Esophagus squamous epithelium (tissue), 5 donors: ENCODE measurements at regions not wholly inside any gene's neighbourhood (a gene's known extent, or its start where the extent isn't known, plus 50 kb on each side); places are given as distances from the start of the nearest gene placed in this dataset.

Experiments
- DNase-seq: peaks from one replicate; lab custom pipeline; 2025; lab: John Stamatoyannopoulos, UW
- H3K27ac ChIP-seq, 4 donors: fragments of 200-600 bp; sonication (generic); one replicate each; pipeline ENCODE4 v1.5.1; 2016 to 2019; ENCODE audit warnings: mild to moderate bottlenecking in 1 of 4
- H3K27me3 ChIP-seq, 4 donors: fragments of 200-600 bp; sonication (generic); 1 replicate in 3 of 4; 2 replicates in 1 of 4; pipeline versions ENCODE4 v1.5.1 to v1.6.0; 2017 to 2021; ENCODE audit warnings: antibody characterized with exemption in 1 of 4
- H3K36me3 ChIP-seq, 3 donors: fragments of 200-600 bp; sonication (generic); one replicate each; pipeline ENCODE4 v1.5.1; 2016 to 2019
- H3K4me1 ChIP-seq, 3 donors: fragments of 200-600 bp; sonication (generic); one replicate each; pipeline ENCODE4 v1.5.1; 2017 to 2019
- H3K4me3 ChIP-seq, 4 donors: fragments of 200-600 bp; sonication (generic); 1 replicate in 3 of 4; 2 replicates in 1 of 4; pipeline ENCODE4 v1.5.1; 2016 to 2019; ENCODE audit warnings: mild to moderate bottlenecking in 2 of 4, moderate library complexity in 1 of 4
- H3K9me3 ChIP-seq, 3 donors: fragments of 200-600 bp; sonication (generic); one replicate each; pipeline ENCODE4 v1.5.1; 2016 to 2019
- CTCF ChIP-seq, 6 experiments: fragments of 450-650 bp in 4 of 6; fragments of 200-600 bp in 2 of 6; sonication (generic) in 2 of 6; IDR thresholded peaks; one replicate each; pipeline ENCODE4 v1.5.1; 2016 to 2019; ENCODE audit warnings: antibody characterized with exemption in 6 of 6, mild to moderate bottlenecking in 4 of 6, moderate library complexity in 4 of 6
- POLR2A ChIP-seq, 4 donors: fragments of 450-650 bp; IDR thresholded peaks; one replicate each; pipeline ENCODE4 v1.6.1; 2017; ENCODE audit warnings: antibody characterized with exemption in 4 of 4, mild to moderate bottlenecking in 4 of 4, moderate library complexity in 3 of 4
- WGBS, 2 donors: methylation state at CpG; one replicate each; pipeline ENCODE4 v1.1.5; 2018; 5-methylcytosine and 5-hydroxymethylcytosine counted together
- intact Hi-C: fragments of 100-400 bp; cut with DNase I; formaldehyde crosslinking; loops from one replicate; pipeline ENCODE4 v1.15.0; 2022
- donor health status: DM: yes; HTN: yes; CAD: no.

GRCh38 chr1:183711165-183711682, 58.1 kb upstream of the APOBEC4 start:
- TF ChIP-seq POLR2A (IDR thresholded peaks at IDR 0.05): no peak
- TF ChIP-seq CTCF (IDR thresholded peaks at IDR 0.05): no peak
- Histone ChIP-seq H3K9me3 (no peaks in the 10 kb centered on the region), H3K27me3 (no peaks in the 10 kb centered on the region), H3K27ac (no peak overlapping the region), H3K4me1 (no peaks in the 10 kb centered on the region), H3K36me3 (no peaks in the 10 kb centered on the region), H3K4me3 (no peak overlapping the region)
- DNase-seq: no peak
- intact Hi-C loops: no loop called here
- WGBS, 2 donors: 100% methylated on average over 1 to 2 of the region's 2 CpGs

- Histone ChIP-seq H3K36me3 (no peaks in the 10 kb centered on the region), H3K4me3 (no peak overlapping the region), H3K9me3 (no peaks in the 10 kb centered on the region), H3K27me3 (no peaks in the 10 kb centered on the region), H3K4me1 (no peaks in the 10 kb centered on the region), H3K27ac (no peak overlapping the region)
- WGBS, 2 donors: 0 to 73% methylated on average over 1 to 3 of the region's 3 CpGs
- intact Hi-C loops: no loop called here
- DNase-seq: no peak
- no peak for TF ChIP-seq CTCF (IDR thresholded peaks at IDR 0.05)
- TF ChIP-seq POLR2A (IDR thresholded peaks at IDR 0.05): no peak
These were observed 57.6 kb upstream of the APOBEC4 start for GRCh38 chr1:183710734-183711133.

GRCh38 chr1:183710333-183710732, 57.2 kb upstream of the APOBEC4 start:
- Histone ChIP-seq H3K36me3 (no peaks in the 10 kb centered on the region), H3K4me1 (no peaks in the 10 kb centered on the region), H3K27ac (no peak overlapping the region), H3K9me3 (no peaks in the 10 kb centered on the region), H3K27me3 (no peaks in the 10 kb centered on the region), H3K4me3 (no peak overlapping the region)
- intact Hi-C loops: no loop called here
- DNase-seq: no peak
- TF ChIP-seq POLR2A (IDR thresholded peaks at IDR 0.05): no peak
- TF ChIP-seq CTCF (IDR thresholded peaks at IDR 0.05): no peak
- 100% methylated on average over 1 of the region's 1 CpG; no CpG with 5 or more reads in 1 of the 2 donors for WGBS, 2 donors

GRCh38 chr1:183704131-183704530, 51.0 kb upstream of the APOBEC4 start:
- no peaks in the 10 kb centered on the region for H3K4me1 ChIP-seq
- intact Hi-C loops: no loop called here
- H3K27ac ChIP-seq: no peak overlapping the region
- TF ChIP-seq CTCF (IDR thresholded peaks at IDR 0.05) (no peak), POLR2A (IDR thresholded peaks at IDR 0.05) (no peak)
- H3K27me3 ChIP-seq: no peaks in the 10 kb centered on the region
- H3K4me3 ChIP-seq: no peak overlapping the region
- no peaks in the 10 kb centered on the region for H3K9me3 ChIP-seq
- WGBS, 2 donors: 88 to 100% methylated on average over 2 of the region's 2 CpGs
- DNase-seq: no peak
- H3K36me3 ChIP-seq: no peaks in the 10 kb centered on the region
